ENCODE measurements at regions not wholly inside any gene's neighbourhood (a gene's known extent, or its start where the extent isn't known, plus 50 kb on each side); places are given as distances from the start of the nearest gene placed in this dataset.

- intact Hi-C loops (cut with DNase I; ENCODE audit: low total_unique reads), result no loop called here
- Histone ChIP-seq H3K4me1 (no peaks in the 10 kb centered on the region), H3K36me3 (no peaks in the 10 kb centered on the region), H3K9me3 (no peaks in the 10 kb centered on the region), H3K27me3 (replicated peaks in 1 of 7) (no peaks in the 10 kb centered on the region), H3K27ac (no peak overlapping the region), H3K4me3 (no peak overlapping the region)
- no peak for DNase-seq
- 88 to 100% (median 93%) methylated on average over 1 of the region's 1 CpG for WGBS, 5 donors
- TF ChIP-seq CTCF (IDR thresholded peaks at IDR 0.05 in 8 of 11, conservative IDR thresholded peaks at IDR 0.05 in 3 of 11), result no peak
- no peak for TF ChIP-seq POLR2AphosphoS5 (IDR thresholded peaks at IDR 0.05)
- no peak for TF ChIP-seq POLR2A (IDR thresholded peaks at IDR 0.05)
Observed at GRCh38 chr1:68590473-68590872, 93.6 kb upstream of the DEPDC1 start.

- Histone ChIP-seq H3K27ac (no peak overlapping the region), H3K36me3 (no peaks in the 10 kb centered on the region), H3K4me3 (no peak overlapping the region), H3K4me1 (no peaks in the 10 kb centered on the region), H3K27me3 (replicated peaks in 1 of 7) (no peaks in the 10 kb centered on the region), H3K9me3 (no peaks in the 10 kb centered on the region)
- TF ChIP-seq POLR2AphosphoS5 (IDR thresholded peaks at IDR 0.05), result no peak
- no peak for DNase-seq
- intact Hi-C loops (cut with DNase I; ENCODE audit: low total_unique reads), result no loop called here
- WGBS, 5 donors, result 87 to 95% (median 90%) methylated on average over 2 of the region's 2 CpGs
Observed at GRCh38 chr1:68594851-68595250, 98.0 kb upstream of the DEPDC1 start.

- H3K4me1 ChIP-seq, result no peaks in the 10 kb centered on the region
- no peaks in the 10 kb centered on the region for H3K9me3 ChIP-seq
- 50 to 82% (median 68%) methylated on average over 5 of the region's 5 CpGs for WGBS, 5 donors
- H3K27ac ChIP-seq, result no peak overlapping the region
- peak in 3 of 11 experiments; percentile 5 to 34 (median 29) for TF ChIP-seq CTCF (IDR thresholded peaks at IDR 0.05 in 8 of 11, conservative IDR thresholded peaks at IDR 0.05 in 3 of 11)
- TF ChIP-seq POLR2A (IDR thresholded peaks at IDR 0.05), result no peak
- no peak overlapping the region for H3K4me3 ChIP-seq
- no peak for DNase-seq
- no peaks in the 10 kb centered on the region for H3K36me3 ChIP-seq
- intact Hi-C loops (cut with DNase I; ENCODE audit: low total_unique reads), result loop anchor here (10.0 kb wide), 1 partner anchor 1135 kb away; no protein-coding TSS in a partner anchor
- H3K27me3 ChIP-seq (replicated peaks in 1 of 7), result no peaks in the 10 kb centered on the region
Observed at GRCh38 chr1:68600049-68600661, 103.3 kb upstream of the DEPDC1 start.

- Histone ChIP-seq H3K27me3 (replicated peaks in 1 of 7) (no peaks in the 10 kb centered on the region), H3K27ac (no peak overlapping the region), H3K4me3 (no peak overlapping the region), H3K36me3 (no peaks in the 10 kb centered on the region), H3K9me3 (peaks cover 0 to 22% (median 17%) of the 10 kb centered on the region in 8 donors), H3K4me1 (no peaks in the 10 kb centered on the region)
- WGBS, 5 donors, result 90 to 97% (median 93%) methylated on average over 1 to 3 of the region's 3 CpGs
- intact Hi-C loops (cut with DNase I; ENCODE audit: low total_unique reads), result loop anchor here (10.0 kb wide), 1 partner anchor 1127 kb away; no protein-coding TSS in a partner anchor
- TF ChIP-seq POLR2A (IDR thresholded peaks at IDR 0.05), result no peak
- no peak for TF ChIP-seq CTCF (IDR thresholded peaks at IDR 0.05 in 8 of 11, conservative IDR thresholded peaks at IDR 0.05 in 3 of 11)
- no peak for TF ChIP-seq POLR2AphosphoS5 (IDR thresholded peaks at IDR 0.05)
- DNase-seq, result no peak
Observed at GRCh38 chr1:68608289-68608688, 111.4 kb upstream of the DEPDC1 start.
